NB4 (cell line): ENCODE measurements at regions not wholly inside any gene's neighbourhood (a gene's known extent, or its start where the extent isn't known, plus 50 kb on each side); places are given as distances from the start of the nearest gene placed in this dataset.

Source experiments
- CTCF ChIP-seq: IDR thresholded peaks from one replicate; pipeline ENCODE4 v1.5.1; 2012; ENCODE audit warnings: low read depth, low read length
- MAX ChIP-seq: IDR thresholded peaks from 2 replicates; pipeline ENCODE4 v1.6.1; 2011; ENCODE audit warnings: low read depth, low read length
- POLR2A ChIP-seq: IDR thresholded peaks from 2 replicates; pipeline ENCODE4 v1.6.1; 2011; ENCODE audit warnings: mild to moderate bottlenecking; ENCODE audit not compliant: insufficient read length; ENCODE audit errors: extremely low read depth

- TF ChIP-seq CTCF (no peak), POLR2A (no peak), MAX (no peak)
Measured at GRCh38 chr6:23176471-23176870, 607.1 kb downstream of the HDGFL1 start.
